NCI-H2029 (cell line): ENCODE measurements at regions not wholly inside any gene's neighbourhood (a gene's known extent, or its start where the extent isn't known, plus 50 kb on each side); places are given as distances from the start of the nearest gene placed in this dataset.

Source experiments
- DNase-seq: peaks from one replicate; lab custom pipeline; 2025; lab: John Stamatoyannopoulos, UW

DNA sequence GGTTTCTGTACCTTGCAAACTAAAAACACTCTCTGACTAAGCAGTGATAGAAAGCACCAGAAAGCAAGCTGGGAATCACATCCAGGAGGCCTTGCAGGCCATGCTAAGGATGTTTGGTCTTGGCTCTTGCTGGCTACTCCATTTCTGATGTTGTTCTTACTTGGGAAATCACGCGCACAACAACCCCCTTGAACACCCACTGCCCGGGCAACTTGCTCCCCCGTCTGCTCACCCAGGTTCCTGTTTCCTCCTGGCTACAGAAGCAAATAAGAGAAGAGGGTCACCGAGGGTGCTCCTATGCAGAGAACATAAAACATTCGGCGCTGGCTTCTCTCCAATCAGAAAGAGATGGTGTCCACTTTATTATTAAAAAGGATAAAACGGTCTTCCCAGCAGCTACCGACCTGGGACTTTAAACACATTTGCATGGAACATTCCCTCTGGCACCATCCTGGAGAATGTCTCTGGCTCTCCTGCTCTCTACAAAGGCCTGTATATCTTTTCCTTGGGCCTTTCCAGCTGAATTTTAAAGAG lies 271.2 kb upstream of the RPL38 start:
- DNase-seq, result no peak

DNA sequence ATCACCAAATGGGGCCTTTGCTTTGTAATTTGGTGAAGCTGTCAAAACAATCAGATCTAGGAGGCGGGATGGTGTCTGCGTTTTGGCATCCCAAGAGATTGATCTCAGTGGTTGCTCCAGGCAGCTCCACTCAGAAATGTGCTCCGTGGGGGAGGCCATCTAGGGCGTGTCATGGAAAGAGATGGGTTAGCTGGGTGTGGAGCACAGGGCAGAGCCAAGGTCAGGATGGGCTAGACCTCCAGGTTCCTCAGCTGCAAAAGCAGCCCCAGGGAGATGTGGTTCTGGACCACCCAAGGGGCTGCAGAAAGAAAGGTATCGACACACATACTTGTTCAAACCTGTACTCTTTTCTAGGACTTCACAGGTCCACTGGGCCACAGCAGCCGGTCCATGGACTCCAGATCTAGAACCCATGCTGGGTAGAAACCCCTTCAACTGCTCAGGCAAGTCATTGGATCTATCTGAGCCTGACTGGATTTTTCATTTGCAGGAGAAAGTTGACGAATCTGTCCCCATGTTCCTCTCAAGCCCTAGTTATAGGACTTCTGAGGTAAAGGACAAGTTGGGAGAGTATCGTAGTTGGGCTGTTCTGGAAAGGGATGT lies 270.2 kb upstream of the RPL38 start:
- DNase-seq, result no peak

DNA sequence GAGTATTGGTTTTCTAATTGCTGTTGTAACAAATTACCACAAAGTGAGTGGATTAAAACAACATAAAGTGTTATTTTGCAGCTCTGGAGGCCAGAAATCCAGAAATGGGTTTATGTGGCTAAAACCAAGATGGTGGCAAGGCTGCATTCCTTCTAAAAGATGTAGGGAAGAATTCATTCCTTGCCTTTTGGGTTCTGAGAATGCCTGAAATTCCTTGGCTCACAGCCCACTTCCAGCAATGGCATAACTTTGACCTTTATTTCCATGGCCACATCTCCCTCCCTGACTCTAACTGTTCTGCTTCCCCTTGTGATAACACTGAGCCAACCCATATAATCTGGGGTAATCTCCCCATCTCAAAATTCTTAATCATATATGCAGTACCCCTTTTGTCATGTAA lies 269.6 kb upstream of the RPL38 start:
- no peak for DNase-seq

DNA sequence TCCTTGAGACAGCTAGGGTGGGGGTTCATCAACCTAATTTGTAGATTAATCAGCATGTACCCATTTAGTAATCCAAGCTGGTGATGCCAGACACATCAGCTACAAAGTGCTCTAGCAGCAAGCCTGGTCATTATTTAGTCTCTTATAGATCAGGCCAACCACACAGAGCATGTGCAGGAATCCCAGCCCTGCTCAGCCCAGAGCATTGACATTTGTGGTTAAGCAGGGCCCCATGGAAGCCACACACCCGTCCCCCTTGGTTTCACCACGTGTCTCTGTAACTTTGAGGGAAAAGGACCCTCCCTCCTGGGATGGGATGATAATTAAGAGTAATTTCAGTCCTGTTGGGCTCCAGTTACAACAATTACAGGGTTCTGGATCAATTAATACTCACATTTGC lies 268.8 kb upstream of the RPL38 start:
- DNase-seq, result no peak

GRCh38 chr17:73936908-73937627 lies 266.4 kb upstream of the RPL38 start:
- DNase-seq, result no peak

DNA sequence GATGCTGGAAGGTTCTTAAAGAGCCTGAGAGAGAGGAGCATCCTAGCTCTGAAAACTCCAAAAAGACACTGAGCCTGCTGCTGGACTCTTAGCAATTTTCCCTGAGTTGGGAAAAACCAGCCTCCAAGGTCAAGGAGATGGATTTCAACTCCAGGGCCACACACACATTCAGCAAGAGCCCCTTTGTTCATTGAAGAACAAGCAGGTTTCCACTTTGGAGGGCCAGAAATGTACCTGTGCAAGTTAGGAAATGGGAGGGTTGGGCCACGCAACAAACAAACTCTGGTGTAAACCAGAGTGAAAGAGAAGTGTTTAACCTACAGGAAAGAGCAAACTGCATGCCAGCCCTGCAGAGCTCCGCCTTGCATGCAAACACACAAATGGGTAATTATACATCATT lies 264.8 kb upstream of the RPL38 start:
- DNase-seq, result no peak

DNA sequence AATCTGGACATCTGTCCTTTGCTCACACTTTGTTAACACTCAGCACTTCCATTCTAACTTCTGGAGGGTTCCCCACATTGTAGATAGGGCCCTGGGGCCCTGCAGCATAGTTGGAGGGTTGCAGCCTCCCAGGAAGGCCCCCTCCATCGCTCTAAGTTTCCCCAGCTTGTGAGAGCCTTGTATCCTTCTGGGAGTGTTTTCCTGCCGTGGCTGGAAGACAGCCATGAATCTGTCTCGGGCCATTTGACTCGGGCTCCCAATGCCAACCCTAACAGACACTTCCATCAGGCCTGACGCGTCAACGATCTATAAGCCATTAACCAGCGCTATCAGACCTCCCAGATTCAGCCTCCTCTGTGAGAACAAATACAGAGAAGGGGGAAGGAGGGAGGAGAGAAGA lies 263.7 kb upstream of the RPL38 start:
- no peak for DNase-seq

- no peak for DNase-seq
These were observed 263.0 kb upstream of the RPL38 start for GRCh38 chr17:73940511-73940910.

DNA sequence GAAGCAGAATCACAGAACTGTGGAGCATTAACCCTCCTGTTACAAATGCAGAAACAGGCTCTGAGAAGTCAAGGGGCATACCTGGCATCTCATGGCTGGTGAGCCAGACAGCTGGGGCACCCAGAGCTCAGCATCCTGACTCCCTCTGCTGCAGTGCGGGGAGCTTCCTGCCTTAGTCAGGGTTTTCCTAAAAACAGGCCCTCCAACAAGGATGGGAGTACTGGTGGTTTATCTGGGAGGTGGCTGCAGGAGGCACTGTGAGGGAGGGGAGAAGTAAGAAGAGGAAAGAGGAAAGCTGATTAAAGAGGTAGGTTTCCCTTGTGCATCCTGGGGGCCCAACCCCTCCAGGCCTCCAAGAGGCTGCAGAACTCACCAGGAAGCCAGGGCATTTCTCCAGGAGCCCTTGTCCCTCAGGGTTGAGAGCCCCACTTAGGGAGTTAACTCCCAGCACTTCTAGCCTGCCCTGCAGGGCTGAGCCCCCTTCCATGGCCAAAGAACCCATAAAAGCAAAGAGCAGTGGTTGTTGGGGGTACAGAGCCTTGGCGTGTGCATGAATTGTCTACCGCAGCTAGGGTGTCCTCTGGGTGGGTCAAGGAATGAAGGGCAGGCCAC lies 261.5 kb upstream of the RPL38 start:
- no peak for DNase-seq

DNA sequence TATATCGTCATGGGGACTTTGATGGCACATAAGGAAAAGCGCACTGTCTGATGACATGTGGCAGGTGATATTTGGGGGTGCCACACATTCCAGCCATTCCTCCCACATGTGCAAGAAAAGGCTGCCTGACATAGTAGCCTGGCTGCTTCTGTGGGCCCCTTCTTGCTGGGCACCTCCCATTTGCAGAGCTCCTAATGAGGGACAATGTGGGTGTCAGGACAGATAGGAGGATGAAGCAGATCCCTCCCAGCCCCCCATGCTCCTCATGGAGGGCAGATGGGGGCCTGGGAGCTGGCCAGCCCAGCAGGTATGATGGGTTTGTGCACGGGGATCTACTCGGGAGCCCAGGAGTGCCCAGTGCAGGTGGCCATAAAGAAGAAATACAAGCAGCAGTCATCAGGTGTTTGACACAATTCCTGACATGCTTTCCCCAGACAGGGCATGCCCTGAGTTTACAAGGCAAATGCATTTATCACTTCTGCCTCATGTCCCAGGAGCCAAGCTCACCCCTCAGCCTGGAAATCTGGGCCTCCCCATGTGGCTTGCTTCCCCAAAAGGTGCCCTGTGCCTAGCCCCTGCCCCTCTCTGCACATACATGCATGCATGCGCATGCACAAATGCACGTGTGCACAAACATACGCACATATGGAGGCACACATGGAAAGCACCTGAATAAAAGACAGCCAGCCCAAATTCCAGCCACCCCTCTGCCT lies 260.6 kb upstream of the RPL38 start:
- DNase-seq, result no peak

- DNase-seq, result no peak
These were observed 259.9 kb upstream of the RPL38 start for GRCh38 chr17:73943416-73944110.

- no peak for DNase-seq
These were observed 259.1 kb upstream of the RPL38 start for GRCh38 chr17:73944366-73944765.

DNA sequence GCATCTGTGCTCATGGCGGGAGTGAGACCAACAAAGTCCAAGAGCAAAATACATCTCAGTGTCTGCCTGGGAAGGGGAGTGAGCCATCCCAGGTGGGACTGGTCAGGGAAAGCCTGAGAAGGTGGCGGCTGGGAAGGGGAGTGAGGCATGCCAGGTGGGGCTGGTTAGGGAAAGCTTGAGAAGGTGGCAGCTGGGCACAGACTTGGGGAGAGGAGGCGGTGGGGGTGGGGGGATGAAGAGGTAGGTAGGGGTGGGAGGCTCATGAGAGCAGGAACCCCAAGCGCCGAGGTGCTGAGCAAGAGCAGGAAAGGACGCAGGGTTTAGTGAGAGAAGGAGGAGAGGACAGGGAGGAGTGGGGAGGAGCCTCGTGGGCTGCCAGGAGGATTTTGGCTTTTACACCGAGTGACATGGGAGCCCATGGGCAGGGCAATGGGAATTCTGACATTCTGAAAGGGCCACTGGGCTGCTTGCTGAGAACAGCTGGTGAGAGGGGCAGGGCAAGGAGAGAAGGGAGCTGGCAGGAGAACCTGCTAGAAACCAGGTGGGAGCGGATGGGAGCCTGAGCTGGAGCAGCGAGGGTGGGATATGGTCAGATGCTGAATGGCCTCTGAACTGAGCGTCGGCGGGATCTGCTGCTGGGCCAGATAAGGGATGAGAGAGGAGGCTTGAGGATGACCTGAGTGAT lies 256.1 kb upstream of the RPL38 start:
- no peak for DNase-seq

DNA sequence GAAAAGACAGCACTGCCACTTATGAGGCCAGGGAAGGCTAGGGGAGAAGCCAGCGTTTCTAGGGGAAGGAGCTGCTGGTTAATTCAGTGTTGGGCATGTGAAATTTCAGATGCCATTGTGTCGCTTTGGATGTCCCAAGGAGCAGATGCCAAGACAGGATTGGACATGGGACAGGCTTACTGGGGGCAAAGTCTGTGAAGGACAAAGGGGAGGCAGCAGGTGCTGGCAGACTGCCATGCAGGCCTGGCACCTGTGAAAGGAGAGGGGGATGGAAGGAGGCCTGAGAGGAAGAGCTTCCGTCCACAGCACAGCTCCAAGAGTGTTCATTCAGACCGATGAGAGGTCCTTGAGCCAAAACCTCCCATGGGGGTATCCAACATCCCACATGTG lies 255.5 kb upstream of the RPL38 start:
- DNase-seq, result no peak

GRCh38 chr17:73949903-73950592 lies 253.4 kb upstream of the RPL38 start:
- DNase-seq, result no peak

GRCh38 chr17:73950593-73950914 lies 252.9 kb upstream of the RPL38 start:
- no peak for DNase-seq

DNA sequence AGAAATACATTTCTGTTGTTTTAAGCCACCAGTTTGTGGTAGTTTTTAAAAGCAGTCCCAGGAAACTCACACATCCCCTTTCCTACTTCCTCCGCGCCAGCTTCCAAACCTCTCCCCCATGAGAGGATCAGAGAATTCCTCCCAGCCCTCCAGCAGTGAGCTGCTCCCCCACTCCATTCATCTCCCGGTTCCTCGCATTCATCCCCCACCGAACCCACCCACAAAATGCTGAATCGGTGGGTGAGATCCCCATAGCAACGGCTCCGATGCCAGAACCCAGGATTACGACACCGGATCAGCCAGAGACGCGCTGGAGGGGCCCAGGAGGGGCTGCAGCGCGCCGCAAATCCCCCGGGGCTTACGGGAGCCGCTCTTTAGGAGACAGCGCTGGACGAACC lies 251.4 kb upstream of the RPL38 start:
- no peak for DNase-seq

GRCh38 chr17:73952480-73953205 lies 250.8 kb upstream of the RPL38 start:
- DNase-seq, result no peak

DNA sequence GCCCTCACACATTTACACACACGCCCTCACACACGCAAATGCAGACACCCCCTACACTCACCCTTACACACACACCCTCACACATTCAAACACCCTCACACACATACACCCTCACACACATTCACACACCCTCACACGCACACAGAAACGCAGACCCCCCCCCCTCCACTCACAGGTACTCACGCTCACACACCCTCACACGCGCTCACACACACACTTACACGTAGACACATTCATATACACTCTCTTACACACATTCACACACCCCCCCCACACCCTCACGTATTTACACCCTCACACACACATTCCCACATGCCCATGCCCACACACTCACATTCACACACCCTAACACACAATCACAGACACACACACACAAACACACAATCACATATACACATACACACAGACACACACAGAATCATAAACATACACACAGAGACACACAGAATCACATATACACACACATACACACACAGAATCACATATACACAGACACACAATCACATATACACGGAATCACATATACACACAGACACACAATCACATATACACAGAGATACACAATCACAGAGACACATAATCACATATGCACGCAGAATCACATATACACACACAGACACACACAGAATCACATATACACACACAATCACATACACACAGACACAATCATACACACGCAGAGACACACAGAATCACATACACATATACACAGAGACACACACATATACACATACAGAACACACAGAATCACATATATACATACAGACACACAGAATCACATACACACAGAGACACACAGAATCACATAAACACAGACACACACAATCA lies 250.1 kb upstream of the RPL38 start:
- DNase-seq, result no peak

DNA sequence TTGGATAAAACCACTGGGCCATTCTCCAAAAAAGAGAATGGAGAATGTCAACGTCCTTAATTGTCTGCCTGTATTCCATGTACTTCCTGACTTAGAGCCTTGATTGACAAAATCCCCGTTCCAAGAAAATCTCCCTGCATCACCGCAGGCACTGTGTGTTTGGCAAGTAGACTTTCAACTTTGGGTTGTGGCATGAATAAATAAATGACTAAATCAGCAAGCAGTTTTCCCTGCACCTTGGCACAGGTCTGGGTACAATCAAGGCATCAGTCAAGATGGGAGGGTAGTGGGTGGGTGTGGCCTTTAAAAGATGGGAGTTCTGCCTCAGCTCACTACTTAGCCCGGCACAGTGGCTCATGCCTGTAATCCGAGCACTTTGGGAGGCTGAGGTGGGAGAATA lies 248.5 kb upstream of the RPL38 start:
- no peak for DNase-seq
